CD4-positive, alpha-beta T cell treated with Interleukin-21 for 1 hour (primary cell): ENCODE measurements at regions not wholly inside any gene's neighbourhood (a gene's known extent, or its start where the extent isn't known, plus 50 kb on each side); places are given as distances from the start of the nearest gene placed in this dataset.

ENCODE experiments used
- DNase-seq: peaks from one replicate; pipeline ENCODE4 v3.0.0-alpha.2; 2020

GRCh38 chr13:106625578-106625977 is 57.6 kb upstream of the ARGLU1 start:
- DNase-seq: no peak

GRCh38 chr13:106623799-106624460 is 56.0 kb upstream of the ARGLU1 start:
- no peak for DNase-seq

DNA sequence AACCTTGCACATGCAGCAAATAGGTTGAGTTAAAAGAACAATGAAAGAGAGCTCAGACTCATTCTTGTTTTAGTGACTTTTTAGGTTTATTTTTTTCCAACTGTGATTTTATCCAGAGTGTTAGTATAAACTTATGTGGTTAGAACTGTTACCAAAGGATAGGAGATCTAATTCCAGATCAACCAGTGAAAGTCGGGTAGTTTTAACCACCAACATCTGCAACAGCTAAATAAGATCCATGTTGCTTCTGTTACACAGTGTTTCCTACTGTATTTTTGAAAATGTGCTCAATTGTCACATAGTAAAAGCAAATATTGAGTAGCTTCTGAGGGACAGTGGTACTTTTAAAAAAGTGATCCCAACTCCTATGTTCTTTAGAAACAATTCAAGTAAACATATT is 53.9 kb upstream of the ARGLU1 start:
- DNase-seq: no peak

DNA sequence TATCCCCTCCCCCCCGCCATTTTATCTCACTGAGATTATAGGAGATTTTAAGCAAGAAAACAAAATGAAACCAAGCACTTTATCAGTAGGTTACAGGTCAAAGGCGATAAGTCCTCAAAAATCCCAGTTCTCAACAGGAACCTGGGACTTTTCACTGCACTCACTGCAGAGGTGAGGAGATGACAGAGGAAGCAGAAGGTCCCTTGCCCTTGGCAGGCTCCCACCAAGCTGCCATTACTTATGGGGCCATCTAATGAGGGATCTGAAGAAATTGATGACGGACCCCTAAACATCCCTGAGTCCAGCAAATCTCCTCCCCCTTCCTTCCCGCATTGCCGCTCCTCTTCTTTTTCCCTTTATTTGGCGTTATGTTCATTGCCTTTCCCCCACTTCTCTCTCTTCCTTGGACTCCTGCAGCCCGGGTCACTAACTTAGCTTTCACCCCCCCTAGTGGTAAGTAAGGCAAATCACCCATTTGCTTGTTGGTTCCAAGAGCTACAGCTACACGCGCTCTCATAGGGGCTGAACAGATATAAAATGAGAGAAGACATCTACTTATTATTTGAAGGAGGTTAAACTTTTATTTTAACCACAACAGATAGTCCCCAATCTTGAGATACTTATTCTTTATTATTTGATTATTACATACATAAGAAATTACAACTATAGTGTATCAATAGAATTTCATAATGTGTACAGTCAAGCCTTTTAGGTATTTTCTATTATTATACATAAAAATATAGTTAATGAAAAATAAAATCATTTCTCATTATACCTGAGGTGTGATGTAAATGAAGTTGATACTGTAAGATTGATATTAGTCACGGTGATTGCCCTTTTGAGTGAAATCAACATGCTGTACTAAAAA is 52.0 kb upstream of the ARGLU1 start:
- DNase-seq: peak; percentile 52
